HFF-Myc (cell line): ENCODE measurements at regions not wholly inside any gene's neighbourhood (a gene's known extent, or its start where the extent isn't known, plus 50 kb on each side); places are given as distances from the start of the nearest gene placed in this dataset.

Experiments used
- DNase-seq: peaks from one replicate; pipeline ENCODE4 v3.0.0-alpha.2; 2011; ENCODE audit warnings: low read depth; ENCODE audit errors: extremely low read depth
- H3K4me3 ChIP-seq: replicated peaks from 2 replicates; pipeline ENCODE4 v1.5.1; 2011; ENCODE audit warnings: low read depth, mild to moderate bottlenecking, control low read depth, low read length
- CTCF ChIP-seq: IDR thresholded peaks from 2 replicates; pipeline ENCODE4 v1.5.1; 2012; ENCODE audit warnings: mild to moderate bottlenecking, low read depth, low read length, control low read depth; ENCODE audit errors: missing control alignments

- DNase-seq, result no peak
- TF ChIP-seq CTCF, result no peak
- H3K4me3 ChIP-seq, result no peak overlapping the region
Observed at GRCh38 chr14:25868521-25869314, 729.1 kb downstream of the NOVA1 start.

GRCh38 chr14:25861406-25861805 lies 736.4 kb downstream of the NOVA1 start:
- H3K4me3 ChIP-seq, result no peak overlapping the region
- no peak for TF ChIP-seq CTCF
- DNase-seq, result no peak

GRCh38 chr14:25848601-25849000 lies 749.2 kb downstream of the NOVA1 start:
- no peak overlapping the region for H3K4me3 ChIP-seq
- DNase-seq, result no peak
- TF ChIP-seq CTCF, result no peak

- no peak for TF ChIP-seq CTCF
- H3K4me3 ChIP-seq, result no peak overlapping the region
- no peak for DNase-seq
Observed at GRCh38 chr14:25846246-25846645, 751.6 kb downstream of the NOVA1 start.

GRCh38 chr14:25843481-25844470 lies 754.1 kb downstream of the NOVA1 start:
- TF ChIP-seq CTCF, result no peak
- no peak for DNase-seq
- no peak overlapping the region for H3K4me3 ChIP-seq

- TF ChIP-seq CTCF, result no peak
- no peak overlapping the region for H3K4me3 ChIP-seq
- DNase-seq, result no peak
Observed at GRCh38 chr14:25841226-25841625, 756.6 kb downstream of the NOVA1 start.
